Ishikawa (cell line): ENCODE measurements at regions not wholly inside any gene's neighbourhood (a gene's known extent, or its start where the extent isn't known, plus 50 kb on each side); places are given as distances from the start of the nearest gene placed in this dataset.

ENCODE experiments used
- CEBPB ChIP-seq: IDR thresholded peaks from 2 replicates; pipeline ENCODE4 v1.6.1; 2012
- CREB1 ChIP-seq: IDR thresholded peaks from 2 replicates; pipeline ENCODE4 v1.6.1; 2012; ENCODE audit warnings: low read depth
- EGR1 ChIP-seq: IDR thresholded peaks from 2 replicates; pipeline ENCODE4 v1.6.1; 2012
- EP300 ChIP-seq: IDR thresholded peaks from 2 replicates; pipeline ENCODE4 v1.6.1; 2012; ENCODE audit warnings: borderline replicate concordance
- FOXM1 ChIP-seq: IDR thresholded peaks from 2 replicates; pipeline ENCODE4 v1.6.1; 2012; ENCODE audit warnings: low read depth, borderline replicate concordance
- NFIC ChIP-seq: IDR thresholded peaks from 2 replicates; pipeline ENCODE4 v1.6.1; 2012
- RAD21 ChIP-seq: IDR thresholded peaks from 2 replicates; pipeline ENCODE4 v1.6.1; 2012; ENCODE audit warnings: low read depth
- TAF1 ChIP-seq: IDR thresholded peaks from 2 replicates; pipeline ENCODE4 v1.6.1; 2012; ENCODE audit warnings: low read depth, mild to moderate bottlenecking
- TCF12 ChIP-seq: IDR thresholded peaks from 2 replicates; pipeline ENCODE4 v1.6.1; 2012; ENCODE audit warnings: low read depth
- TEAD4 ChIP-seq: IDR thresholded peaks from 2 replicates; pipeline ENCODE4 v1.6.1; 2012
- YY1 ChIP-seq: IDR thresholded peaks from 2 replicates; pipeline ENCODE4 v1.6.1; 2012; ENCODE audit warnings: low read depth
- ZBTB7A ChIP-seq: IDR thresholded peaks from 2 replicates; pipeline ENCODE4 v1.6.1; 2012; ENCODE audit warnings: low read depth
- TF ChIP-seq, protein P1 (sequence below): IDR thresholded peaks from 2 replicates; pipeline ENCODE4 v1.6.1; 2012
- TF ChIP-seq, protein P2 (sequence below): IDR thresholded peaks from 2 replicates; pipeline ENCODE4 v1.6.1; 2012; ENCODE audit warnings: low read depth, mild to moderate bottlenecking
- TF ChIP-seq, protein P3 (sequence below): IDR thresholded peaks from 2 replicates; pipeline ENCODE4 v1.6.1; 2012

DNA sequence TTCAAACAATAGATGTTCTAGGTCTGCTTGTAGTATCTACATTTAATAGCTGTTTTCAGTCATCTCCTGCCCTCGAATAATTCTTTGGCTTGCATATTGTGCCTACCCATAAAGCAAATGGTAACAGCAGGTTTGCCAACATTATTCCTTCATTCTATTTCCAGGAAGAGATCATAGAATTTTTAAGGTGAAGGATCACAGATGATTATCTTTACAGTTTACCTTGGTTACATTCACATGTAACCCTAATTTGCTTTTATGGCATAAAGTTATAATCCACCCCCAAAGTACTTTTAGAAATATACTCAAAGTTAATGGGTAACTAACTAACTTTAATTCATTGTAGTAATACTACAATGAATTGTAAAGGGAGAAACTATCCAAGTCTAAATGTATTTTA lies 315.5 kb downstream of the NSUN3 start:
- TF ChIP-seq, protein P1, sequence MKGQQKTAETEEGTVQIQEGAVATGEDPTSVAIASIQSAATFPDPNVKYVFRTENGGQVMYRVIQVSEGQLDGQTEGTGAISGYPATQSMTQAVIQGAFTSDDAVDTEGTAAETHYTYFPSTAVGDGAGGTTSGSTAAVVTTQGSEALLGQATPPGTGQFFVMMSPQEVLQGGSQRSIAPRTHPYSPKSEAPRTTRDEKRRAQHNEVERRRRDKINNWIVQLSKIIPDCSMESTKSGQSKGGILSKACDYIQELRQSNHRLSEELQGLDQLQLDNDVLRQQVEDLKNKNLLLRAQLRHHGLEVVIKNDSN = no peak
- TF ChIP-seq CEBPB (no peak), NFIC (no peak), RAD21 (no peak), EP300 (no peak), EGR1 (no peak)

DNA sequence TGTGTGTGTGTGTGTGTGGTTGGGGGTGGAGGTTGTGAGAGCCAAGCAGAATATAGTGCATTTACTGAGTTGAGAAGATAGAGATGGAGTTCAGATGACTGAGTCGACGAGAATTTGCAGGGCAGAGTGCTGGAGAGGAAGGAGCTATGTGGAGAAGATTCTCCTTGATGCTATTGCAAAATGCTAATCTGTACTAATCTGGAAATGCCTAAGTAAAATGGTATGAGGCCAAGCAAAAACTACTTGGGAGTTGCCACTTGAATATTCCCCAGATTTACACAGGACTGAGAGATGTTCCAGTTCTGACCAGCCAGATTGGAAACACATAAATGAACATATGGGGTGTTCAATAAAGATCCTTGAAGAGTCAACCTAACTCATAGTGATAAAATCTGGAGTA lies 316.4 kb downstream of the NSUN3 start:
- TF ChIP-seq ZBTB7A (no peak), CREB1 (no peak), CEBPB (no peak), NFIC (no peak), FOXM1 (no peak), TCF12 (no peak), TEAD4 (no peak), EGR1 (no peak), EP300 (no peak), YY1 (no peak), TAF1 (no peak), RAD21 (no peak)
- TF ChIP-seq, protein P2, sequence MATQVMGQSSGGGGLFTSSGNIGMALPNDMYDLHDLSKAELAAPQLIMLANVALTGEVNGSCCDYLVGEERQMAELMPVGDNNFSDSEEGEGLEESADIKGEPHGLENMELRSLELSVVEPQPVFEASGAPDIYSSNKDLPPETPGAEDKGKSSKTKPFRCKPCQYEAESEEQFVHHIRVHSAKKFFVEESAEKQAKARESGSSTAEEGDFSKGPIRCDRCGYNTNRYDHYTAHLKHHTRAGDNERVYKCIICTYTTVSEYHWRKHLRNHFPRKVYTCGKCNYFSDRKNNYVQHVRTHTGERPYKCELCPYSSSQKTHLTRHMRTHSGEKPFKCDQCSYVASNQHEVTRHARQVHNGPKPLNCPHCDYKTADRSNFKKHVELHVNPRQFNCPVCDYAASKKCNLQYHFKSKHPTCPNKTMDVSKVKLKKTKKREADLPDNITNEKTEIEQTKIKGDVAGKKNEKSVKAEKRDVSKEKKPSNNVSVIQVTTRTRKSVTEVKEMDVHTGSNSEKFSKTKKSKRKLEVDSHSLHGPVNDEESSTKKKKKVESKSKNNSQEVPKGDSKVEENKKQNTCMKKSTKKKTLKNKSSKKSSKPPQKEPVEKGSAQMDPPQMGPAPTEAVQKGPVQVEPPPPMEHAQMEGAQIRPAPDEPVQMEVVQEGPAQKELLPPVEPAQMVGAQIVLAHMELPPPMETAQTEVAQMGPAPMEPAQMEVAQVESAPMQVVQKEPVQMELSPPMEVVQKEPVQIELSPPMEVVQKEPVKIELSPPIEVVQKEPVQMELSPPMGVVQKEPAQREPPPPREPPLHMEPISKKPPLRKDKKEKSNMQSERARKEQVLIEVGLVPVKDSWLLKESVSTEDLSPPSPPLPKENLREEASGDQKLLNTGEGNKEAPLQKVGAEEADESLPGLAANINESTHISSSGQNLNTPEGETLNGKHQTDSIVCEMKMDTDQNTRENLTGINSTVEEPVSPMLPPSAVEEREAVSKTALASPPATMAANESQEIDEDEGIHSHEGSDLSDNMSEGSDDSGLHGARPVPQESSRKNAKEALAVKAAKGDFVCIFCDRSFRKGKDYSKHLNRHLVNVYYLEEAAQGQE = no peak
- TF ChIP-seq, protein P3, sequence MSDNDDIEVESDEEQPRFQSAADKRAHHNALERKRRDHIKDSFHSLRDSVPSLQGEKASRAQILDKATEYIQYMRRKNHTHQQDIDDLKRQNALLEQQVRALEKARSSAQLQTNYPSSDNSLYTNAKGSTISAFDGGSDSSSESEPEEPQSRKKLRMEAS = no peak
- TF ChIP-seq, protein P1 = no peak

DNA sequence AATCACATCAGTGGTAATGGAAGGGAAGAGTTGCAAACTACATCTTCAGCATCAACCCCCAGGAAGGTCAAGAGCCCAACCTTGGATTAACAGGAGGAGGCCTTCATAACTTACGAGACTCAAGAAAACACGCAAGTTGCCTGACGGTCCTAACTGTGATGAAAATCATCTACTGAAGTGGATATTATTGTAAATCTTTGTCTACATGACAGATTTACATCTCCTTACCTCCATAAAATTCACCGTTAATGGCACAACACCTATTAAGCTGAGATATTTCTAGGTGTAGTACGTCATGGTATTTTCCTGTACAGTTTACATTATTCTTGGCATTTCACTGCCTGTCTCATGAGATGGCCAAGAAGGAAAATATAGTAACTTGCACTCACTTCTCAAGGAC lies 332.0 kb downstream of the NSUN3 start:
- TF ChIP-seq, protein P1 = no peak
- TF ChIP-seq, protein P2 = no peak
- TF ChIP-seq FOXM1 = no peak
- TF ChIP-seq TEAD4 = no peak
- no peak for TF ChIP-seq CEBPB
- TF ChIP-seq CREB1 = no peak
- TF ChIP-seq EP300 = no peak
- no peak for TF ChIP-seq TCF12
- TF ChIP-seq YY1 = no peak
- TF ChIP-seq TAF1 = no peak
- TF ChIP-seq RAD21 = no peak
- TF ChIP-seq, protein P3 = no peak
- no peak for TF ChIP-seq ZBTB7A
- TF ChIP-seq EGR1 = no peak
- no peak for TF ChIP-seq NFIC

DNA sequence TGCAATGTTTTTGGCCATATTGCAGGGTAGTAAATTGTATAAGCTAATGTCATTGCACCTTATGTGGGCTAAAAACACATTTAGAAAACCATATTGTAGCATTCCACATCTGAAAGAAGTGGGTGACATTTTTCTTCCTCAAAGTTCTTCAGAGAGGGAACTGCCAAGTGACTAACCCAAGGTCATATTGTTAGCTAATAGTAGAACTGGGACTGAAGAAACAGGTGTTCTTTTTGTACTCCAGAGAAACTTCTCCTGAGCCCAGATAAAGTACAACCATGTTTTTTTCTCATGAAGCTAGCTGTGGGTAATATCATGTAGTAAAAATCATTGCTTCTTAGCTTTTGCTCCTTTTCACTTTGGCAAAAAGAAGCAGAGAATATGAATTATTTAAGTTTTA lies 333.0 kb downstream of the NSUN3 start:
- TF ChIP-seq EGR1 = no peak
- no peak for TF ChIP-seq TAF1
- TF ChIP-seq, protein P2 = no peak
- TF ChIP-seq, protein P1 = no peak
- no peak for TF ChIP-seq RAD21
- no peak for TF ChIP-seq TEAD4
- no peak for TF ChIP-seq TCF12
- no peak for TF ChIP-seq NFIC
- TF ChIP-seq, protein P3 = no peak
- no peak for TF ChIP-seq YY1
- TF ChIP-seq ZBTB7A = no peak
- no peak for TF ChIP-seq FOXM1
- no peak for TF ChIP-seq CREB1
- no peak for TF ChIP-seq CEBPB
